ENCODE measurements at regions not wholly inside any gene's neighbourhood (a gene's known extent, or its start where the extent isn't known, plus 50 kb on each side); places are given as distances from the start of the nearest gene placed in this dataset.
A peak's percentile ranks its signal among the peaks of the same experiment; 100 is the strongest.

GRCh38 chr3:57007521-57008460 is 52.7 kb upstream of the SPATA12 start:
- TF ChIP-seq, protein P1, sequence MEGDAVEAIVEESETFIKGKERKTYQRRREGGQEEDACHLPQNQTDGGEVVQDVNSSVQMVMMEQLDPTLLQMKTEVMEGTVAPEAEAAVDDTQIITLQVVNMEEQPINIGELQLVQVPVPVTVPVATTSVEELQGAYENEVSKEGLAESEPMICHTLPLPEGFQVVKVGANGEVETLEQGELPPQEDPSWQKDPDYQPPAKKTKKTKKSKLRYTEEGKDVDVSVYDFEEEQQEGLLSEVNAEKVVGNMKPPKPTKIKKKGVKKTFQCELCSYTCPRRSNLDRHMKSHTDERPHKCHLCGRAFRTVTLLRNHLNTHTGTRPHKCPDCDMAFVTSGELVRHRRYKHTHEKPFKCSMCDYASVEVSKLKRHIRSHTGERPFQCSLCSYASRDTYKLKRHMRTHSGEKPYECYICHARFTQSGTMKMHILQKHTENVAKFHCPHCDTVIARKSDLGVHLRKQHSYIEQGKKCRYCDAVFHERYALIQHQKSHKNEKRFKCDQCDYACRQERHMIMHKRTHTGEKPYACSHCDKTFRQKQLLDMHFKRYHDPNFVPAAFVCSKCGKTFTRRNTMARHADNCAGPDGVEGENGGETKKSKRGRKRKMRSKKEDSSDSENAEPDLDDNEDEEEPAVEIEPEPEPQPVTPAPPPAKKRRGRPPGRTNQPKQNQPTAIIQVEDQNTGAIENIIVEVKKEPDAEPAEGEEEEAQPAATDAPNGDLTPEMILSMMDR (IDR thresholded peaks at IDR 0.05), result no peak
- TF ChIP-seq POLR2A (IDR thresholded peaks at IDR 0.05) (no peak), EP300 (IDR thresholded peaks at IDR 0.05) (peak; percentile 76)
